SJSA1 (cell line): ENCODE measurements at regions not wholly inside any gene's neighbourhood (a gene's known extent, or its start where the extent isn't known, plus 50 kb on each side); places are given as distances from the start of the nearest gene placed in this dataset.

ENCODE experiments used
- DNase-seq, 2 experiments: peaks; one replicate each; pipeline ENCODE4 v3.0.0-alpha.2; 2015 to 2020; ENCODE audit warnings: low spot score in 2 of 2, low read depth in 1 of 2
- H3K27ac ChIP-seq: fragments of 250-450 bp; sonication (Bioruptor Pico); 2 replicates; pipeline ENCODE4 v1.5.1; 2020; ENCODE audit warnings: mild to moderate bottlenecking, moderate library complexity
- H3K27me3 ChIP-seq: fragments of 250-450 bp; sonication (Bioruptor Pico); replicated peaks from 2 replicates; pipeline ENCODE4 v1.5.1; 2020; ENCODE audit warnings: mild to moderate bottlenecking, moderate library complexity
- H3K36me3 ChIP-seq: fragments of 250-450 bp; sonication (Bioruptor Pico); 2 replicates; pipeline ENCODE4 v1.5.1; 2020; ENCODE audit warnings: mild to moderate bottlenecking
- H3K4me1 ChIP-seq: fragments of 250-450 bp; sonication (Bioruptor Pico); replicated peaks from 2 replicates; pipeline ENCODE4 v1.6.1; 2021; ENCODE audit warnings: mild to moderate bottlenecking
- H3K4me3 ChIP-seq: fragments of 250-450 bp; sonication (Bioruptor Pico); 2 replicates; pipeline ENCODE4 v1.5.1; 2020; ENCODE audit warnings: mild to moderate bottlenecking
- H3K9me3 ChIP-seq: fragments of 250-450 bp; sonication (Bioruptor Pico); replicated peaks from 2 replicates; pipeline ENCODE4 v1.5.1; 2020; ENCODE audit warnings: mild to moderate bottlenecking

DNA sequence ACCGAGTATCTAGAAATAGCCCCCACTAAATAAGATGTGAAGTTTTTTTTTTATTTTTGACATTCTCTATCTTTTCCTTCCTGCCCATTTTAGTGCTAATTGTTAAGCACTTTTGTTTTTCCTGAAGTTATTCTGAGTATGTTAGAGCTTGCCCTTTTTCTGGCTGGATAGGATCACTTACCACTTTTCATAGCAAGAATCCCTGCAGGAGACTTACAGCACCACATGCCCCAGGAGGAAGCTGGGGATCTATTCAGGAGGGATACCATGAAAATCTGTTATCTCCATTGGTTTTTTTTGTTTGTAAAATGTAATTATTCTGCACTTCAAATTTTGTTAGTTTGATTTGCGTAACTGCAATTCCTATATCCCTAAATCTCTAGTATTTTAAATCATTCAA lies 968.4 kb downstream of the ZPLD1 start:
- H3K36me3 ChIP-seq: no peaks in the 10 kb centered on the region
- no peak overlapping the region for H3K4me3 ChIP-seq
- no peaks in the 10 kb centered on the region; the same call in none of the 2 replicates for H3K27me3 ChIP-seq
- no peaks in the 10 kb centered on the region for H3K4me1 ChIP-seq
- no peak overlapping the region for H3K27ac ChIP-seq
- no peak for DNase-seq
- H3K9me3 ChIP-seq: no peaks in the 10 kb centered on the region

DNA sequence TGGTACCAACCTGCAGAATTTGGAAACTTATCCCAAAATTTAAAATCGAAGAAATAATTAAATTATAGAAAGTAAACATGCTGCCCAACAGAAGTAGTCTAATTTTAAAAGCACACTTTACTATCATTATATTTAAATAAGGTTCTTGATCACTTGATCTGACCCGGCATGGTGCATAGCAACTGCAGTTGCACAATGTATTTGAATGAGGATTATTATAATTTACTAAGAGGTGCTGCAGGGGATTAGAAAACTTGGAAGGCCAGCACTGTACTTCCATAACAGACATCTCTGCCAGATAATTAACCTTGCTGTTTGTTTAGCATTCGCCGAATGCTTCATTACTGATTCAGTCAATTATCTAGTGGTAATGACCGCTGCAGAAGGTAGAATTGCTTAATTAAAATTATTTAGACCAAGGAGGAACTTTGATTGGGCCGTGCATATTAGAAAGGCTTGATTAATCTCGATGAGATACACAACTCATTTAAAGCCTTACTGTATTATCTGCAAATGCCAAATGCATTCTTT lies 971.6 kb downstream of the ZPLD1 start:
- Histone ChIP-seq H3K9me3 (no peaks in the 10 kb centered on the region), H3K27me3 (no peaks in the 10 kb centered on the region; the same call in none of the 2 replicates), H3K27ac (no peak overlapping the region), H3K36me3 (no peaks in the 10 kb centered on the region), H3K4me3 (no peak overlapping the region), H3K4me1 (no peaks in the 10 kb centered on the region)
- DNase-seq: no peak

DNA sequence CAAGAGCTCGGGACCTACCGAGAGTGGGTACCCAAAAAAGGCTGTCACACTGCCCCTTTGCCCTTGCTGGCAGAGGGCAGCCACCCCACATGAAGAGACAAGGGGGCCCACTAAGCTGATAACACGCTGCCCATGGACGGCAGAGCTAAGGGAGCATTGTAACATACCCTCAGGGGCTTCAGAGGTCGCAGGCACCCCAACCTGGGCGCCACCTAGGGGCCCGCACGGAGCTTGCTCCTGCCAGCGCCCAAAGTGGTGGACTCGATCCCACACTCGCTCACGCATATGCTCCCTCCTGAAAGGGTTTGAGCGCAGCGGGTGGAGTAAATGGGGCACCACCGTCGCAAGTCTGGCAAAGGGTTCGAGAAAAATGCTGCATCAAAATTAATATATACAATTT lies 975.4 kb downstream of the ZPLD1 start:
- Histone ChIP-seq H3K9me3 (no peaks in the 10 kb centered on the region), H3K27me3 (no peaks in the 10 kb centered on the region; the same call in 1 of the 2 replicates), H3K4me3 (no peak overlapping the region), H3K27ac (no peak overlapping the region), H3K4me1 (no peaks in the 10 kb centered on the region), H3K36me3 (no peaks in the 10 kb centered on the region)
- no peak for DNase-seq

DNA sequence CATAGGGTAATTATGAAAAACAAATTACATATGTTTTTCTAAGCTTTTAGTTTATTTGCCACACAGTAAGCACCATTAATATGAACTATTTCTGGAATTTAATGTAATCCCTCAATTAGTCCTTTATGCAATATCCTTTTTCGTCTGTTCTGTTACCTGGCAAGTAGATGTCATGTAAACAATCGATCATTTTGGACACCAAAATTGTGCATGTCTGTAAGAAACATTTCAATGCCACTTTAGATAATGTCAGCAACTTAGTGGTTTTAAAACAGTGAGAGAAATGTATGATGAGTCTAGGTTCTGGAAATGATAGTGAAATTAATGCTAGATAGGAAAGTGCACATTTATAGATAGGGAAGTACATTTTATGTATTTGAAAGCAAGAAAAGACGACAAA lies 986.6 kb downstream of the ZPLD1 start:
- Histone ChIP-seq H3K36me3 (no peaks in the 10 kb centered on the region), H3K4me3 (no peak overlapping the region), H3K9me3 (no peaks in the 10 kb centered on the region)

DNA sequence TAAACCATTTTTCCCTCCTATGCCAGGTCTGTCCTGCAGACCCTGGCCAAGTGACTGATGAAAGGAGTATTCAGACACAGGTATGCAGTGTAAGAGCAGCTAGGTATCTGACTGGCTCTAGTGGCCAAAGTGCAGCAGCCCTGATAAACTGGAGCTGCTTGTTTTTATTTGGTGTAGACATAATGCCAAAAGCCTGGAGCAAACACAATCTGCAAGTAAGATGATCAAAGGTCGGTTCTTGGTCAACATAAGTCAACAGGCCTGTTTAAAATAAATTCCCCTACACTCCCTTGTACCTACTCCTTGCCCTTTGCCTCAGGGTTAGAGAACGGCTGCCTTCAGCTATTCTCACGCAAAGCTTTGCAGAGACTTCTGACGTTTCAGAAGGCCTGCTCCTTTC lies 1003.1 kb downstream of the ZPLD1 start:
- H3K4me3 ChIP-seq: no peak overlapping the region
- H3K27me3 ChIP-seq: no peaks in the 10 kb centered on the region
- DNase-seq: no peak
- no peak overlapping the region for H3K27ac ChIP-seq
- H3K4me1 ChIP-seq: no peaks in the 10 kb centered on the region
- H3K36me3 ChIP-seq: no peaks in the 10 kb centered on the region
- no peaks in the 10 kb centered on the region for H3K9me3 ChIP-seq

More for the DNA sequence above, 986.6 kb downstream of the ZPLD1 start:
- Histone ChIP-seq H3K27me3 (no peaks in the 10 kb centered on the region), H3K27ac (no peak overlapping the region), H3K4me1 (no peaks in the 10 kb centered on the region)
- no peak for DNase-seq

DNA sequence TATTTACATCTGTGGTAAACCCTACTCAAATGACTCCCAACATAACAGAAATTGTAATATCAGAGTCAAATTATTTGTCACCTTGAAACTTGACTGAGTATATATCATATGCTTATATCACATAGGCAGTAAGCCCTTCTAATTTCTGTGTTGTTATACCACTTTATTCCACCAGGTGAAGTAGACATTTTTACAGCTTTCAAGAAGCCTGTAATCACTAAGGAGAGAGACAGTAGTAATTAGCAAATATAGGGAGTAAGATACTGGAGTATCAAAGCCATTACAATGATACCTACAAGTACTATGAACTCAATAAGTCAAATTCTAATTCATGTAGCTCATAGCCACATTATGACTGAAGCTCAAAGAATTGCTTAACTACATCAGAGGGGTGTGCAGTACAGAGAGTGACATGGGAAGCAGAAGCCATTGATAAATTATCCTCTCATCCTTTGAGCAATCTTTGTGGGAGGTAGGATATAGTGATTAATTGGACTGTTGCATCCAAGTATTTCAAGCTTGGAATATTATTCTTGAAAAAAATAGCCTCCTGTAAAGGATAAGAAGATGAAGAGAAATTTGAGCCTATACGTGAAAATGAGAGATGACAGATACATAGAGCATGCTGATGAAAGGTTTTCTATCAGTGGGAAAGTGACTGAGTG lies 1005.9 kb downstream of the ZPLD1 start:
- Histone ChIP-seq H3K4me1 (no peaks in the 10 kb centered on the region), H3K9me3 (no peaks in the 10 kb centered on the region), H3K27ac (no peak overlapping the region), H3K4me3 (no peak overlapping the region), H3K27me3 (no peaks in the 10 kb centered on the region), H3K36me3 (no peaks in the 10 kb centered on the region)
- DNase-seq: no peak

DNA sequence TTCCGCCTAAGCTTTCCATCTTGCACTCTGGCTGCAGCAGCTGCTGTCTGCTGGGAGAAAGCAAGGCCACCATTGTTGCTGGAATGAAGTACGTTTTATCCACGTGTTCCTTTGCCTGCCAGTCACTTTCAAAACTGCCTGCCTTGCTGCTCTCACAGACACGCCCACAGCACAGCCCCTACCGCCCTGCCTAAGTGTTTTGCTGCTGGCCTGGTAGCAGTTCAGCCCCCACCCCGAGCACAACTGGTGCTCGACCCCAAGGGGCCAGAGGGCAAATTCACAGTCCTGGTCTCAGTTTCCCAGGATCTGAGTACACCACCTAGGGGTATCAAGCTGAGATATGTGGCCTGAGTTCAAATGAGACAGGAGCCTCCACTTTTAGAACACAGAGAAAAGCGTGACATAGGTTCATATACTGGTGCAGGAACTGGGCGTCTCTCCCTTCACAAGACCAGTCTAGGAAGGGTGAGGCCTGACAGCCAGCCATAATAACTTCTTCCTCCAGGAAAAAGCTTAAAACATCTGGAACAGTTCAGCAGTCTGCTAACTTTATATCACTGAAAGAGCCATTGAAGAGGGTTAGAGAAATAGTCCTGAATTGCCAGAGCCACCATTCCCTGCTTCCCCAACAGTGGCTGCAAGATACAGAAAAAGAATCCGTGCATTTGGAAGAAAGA lies 1012.3 kb downstream of the ZPLD1 start:
- Histone ChIP-seq H3K36me3 (no peaks in the 10 kb centered on the region), H3K9me3 (no peaks in the 10 kb centered on the region), H3K27ac (no peak overlapping the region), H3K4me1 (no peaks in the 10 kb centered on the region), H3K27me3 (no peaks in the 10 kb centered on the region), H3K4me3 (no peak overlapping the region)
- DNase-seq: no peak

DNA sequence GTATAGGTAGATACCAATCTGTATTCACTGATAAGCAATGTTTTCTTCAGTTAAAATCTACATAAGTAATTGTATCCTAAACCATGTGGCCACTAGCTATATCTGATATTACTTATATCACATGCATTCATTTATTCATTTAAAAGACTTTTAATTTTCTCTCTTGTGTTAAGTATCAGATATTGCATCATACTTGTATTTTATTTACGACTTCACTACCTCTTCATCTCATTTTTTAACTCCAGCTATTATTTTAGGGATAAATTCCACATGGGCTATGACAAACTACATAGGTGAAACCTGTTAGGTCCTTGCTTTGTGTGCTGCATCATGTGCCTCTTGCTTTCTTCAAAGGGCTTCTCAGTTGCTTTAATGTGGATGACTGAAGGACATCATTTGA lies 1018.3 kb downstream of the ZPLD1 start:
- H3K4me1 ChIP-seq: no peaks in the 10 kb centered on the region
- H3K27ac ChIP-seq: no peak overlapping the region
- DNase-seq: no peak
- H3K4me3 ChIP-seq: no peak overlapping the region
- H3K9me3 ChIP-seq: no peaks in the 10 kb centered on the region
- no peaks in the 10 kb centered on the region for H3K27me3 ChIP-seq
- no peaks in the 10 kb centered on the region for H3K36me3 ChIP-seq

DNA sequence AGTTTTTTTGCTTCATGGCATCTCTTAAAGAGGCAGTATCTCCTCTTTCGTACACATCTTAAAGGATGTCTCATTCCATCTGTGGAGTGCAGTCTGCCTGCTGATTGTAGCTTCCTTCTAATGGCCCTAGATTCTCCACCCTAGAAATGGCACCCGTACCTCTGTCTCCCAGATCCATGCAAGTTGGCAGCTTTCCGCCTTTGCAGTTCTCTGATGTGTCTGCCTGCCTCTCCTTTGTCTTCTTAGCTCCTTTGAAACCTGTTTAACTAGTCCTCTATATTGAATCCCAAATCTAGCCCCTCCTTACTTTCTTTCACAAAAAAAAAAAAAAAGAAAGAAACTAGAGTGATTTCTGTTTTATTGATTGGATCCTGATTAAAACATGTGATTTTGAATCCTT lies 1025.0 kb downstream of the ZPLD1 start:
- H3K27me3 ChIP-seq: no peaks in the 10 kb centered on the region
- H3K9me3 ChIP-seq: no peaks in the 10 kb centered on the region
- H3K4me1 ChIP-seq: no peaks in the 10 kb centered on the region
- no peak overlapping the region for H3K4me3 ChIP-seq
- no peak overlapping the region for H3K27ac ChIP-seq
- H3K36me3 ChIP-seq: no peaks in the 10 kb centered on the region
- no peak for DNase-seq

DNA sequence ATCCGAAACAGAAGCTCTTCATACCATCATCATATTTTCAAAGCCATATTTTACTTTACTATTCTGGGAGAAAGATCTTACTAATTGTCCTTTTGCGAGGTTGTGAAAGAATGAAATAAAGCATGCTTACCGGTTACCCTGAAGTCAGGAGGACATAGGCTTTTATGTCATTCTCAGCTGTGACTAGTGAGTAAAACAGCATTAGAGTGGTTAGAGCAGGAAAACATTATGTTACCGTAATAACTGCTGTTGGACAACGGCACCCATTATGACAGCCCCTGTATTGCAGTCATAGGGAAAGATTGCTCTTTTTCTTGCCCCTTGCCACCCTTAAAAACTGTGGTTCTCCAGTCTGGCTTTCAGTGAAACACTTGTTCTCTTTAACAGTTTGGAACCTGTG lies 1035.7 kb downstream of the ZPLD1 start:
- no peak for DNase-seq
- Histone ChIP-seq H3K4me3 (no peak overlapping the region), H3K4me1 (no peaks in the 10 kb centered on the region), H3K27ac (no peak overlapping the region), H3K9me3 (no peaks in the 10 kb centered on the region), H3K27me3 (no peaks in the 10 kb centered on the region), H3K36me3 (no peaks in the 10 kb centered on the region)

DNA sequence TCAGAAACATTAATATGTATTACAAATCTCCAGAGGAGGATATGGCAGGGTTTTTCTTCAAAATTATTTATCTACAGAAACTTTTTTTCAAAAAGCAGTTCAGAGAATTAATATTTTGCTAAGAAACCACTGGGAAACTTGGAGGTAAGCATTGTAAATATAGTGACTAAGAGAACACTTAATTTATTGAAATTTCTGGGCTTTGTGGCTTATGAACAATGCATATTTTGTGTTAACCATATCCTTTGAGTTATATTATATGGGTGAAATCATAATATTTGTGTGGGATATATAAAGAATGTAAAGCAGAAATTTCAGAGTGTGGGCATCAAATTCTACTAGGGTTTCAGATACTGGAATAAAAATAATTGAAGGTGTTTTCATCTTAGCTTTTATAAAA lies 1059.2 kb downstream of the ZPLD1 start:
- Histone ChIP-seq H3K36me3 (no peaks in the 10 kb centered on the region), H3K4me1 (no peaks in the 10 kb centered on the region), H3K27me3 (no peaks in the 10 kb centered on the region), H3K9me3 (no peaks in the 10 kb centered on the region), H3K4me3 (no peak overlapping the region), H3K27ac (no peak overlapping the region)
- no peak for DNase-seq

DNA sequence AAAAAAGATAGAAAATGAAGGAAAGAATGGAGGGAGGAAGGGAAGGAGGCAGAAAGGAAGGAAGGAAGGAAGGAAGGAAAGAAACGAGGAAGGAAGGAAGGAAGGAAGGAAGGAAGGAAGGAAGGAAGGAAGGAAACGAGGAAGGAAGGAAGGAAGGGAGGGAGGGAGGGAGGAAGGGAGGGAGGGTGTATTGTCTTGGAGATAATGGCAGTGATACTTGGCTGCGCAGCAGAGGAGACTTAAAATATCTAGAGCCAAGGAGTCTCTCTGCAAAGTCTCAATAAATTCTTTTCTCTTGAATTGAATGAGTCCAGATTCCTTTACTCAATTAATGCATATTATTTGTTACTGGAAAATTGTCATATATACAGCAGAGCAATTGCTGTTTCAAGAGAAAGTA lies 1059.7 kb downstream of the ZPLD1 start:
- no peaks in the 10 kb centered on the region for H3K9me3 ChIP-seq
- H3K27me3 ChIP-seq: no peaks in the 10 kb centered on the region
- no peak for DNase-seq
- no peak overlapping the region for H3K27ac ChIP-seq
- no peaks in the 10 kb centered on the region for H3K36me3 ChIP-seq
- no peak overlapping the region for H3K4me3 ChIP-seq
- H3K4me1 ChIP-seq: no peaks in the 10 kb centered on the region

DNA sequence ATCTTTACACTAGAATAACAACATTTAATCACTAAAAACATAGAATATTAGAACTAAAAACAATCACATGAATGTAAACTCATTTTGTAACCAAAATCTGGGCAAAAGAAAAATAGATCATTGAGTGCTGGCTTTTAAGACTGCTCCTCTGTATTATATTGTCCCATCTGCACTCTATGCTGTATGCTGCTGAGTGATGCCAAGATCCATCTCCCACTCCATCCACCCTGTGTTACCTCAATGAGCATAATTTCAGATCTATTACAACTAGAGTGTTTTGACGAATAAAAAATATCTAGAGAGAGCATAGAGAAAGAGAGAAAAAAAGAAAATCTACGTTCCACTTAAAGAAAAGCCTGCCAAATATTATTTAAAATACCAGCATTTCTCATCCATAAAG lies 1060.4 kb downstream of the ZPLD1 start:
- H3K27ac ChIP-seq: no peak overlapping the region
- no peaks in the 10 kb centered on the region for H3K27me3 ChIP-seq
- no peak overlapping the region for H3K4me3 ChIP-seq
- H3K9me3 ChIP-seq: no peaks in the 10 kb centered on the region
- H3K36me3 ChIP-seq: no peaks in the 10 kb centered on the region
- no peak for DNase-seq
- no peaks in the 10 kb centered on the region for H3K4me1 ChIP-seq

DNA sequence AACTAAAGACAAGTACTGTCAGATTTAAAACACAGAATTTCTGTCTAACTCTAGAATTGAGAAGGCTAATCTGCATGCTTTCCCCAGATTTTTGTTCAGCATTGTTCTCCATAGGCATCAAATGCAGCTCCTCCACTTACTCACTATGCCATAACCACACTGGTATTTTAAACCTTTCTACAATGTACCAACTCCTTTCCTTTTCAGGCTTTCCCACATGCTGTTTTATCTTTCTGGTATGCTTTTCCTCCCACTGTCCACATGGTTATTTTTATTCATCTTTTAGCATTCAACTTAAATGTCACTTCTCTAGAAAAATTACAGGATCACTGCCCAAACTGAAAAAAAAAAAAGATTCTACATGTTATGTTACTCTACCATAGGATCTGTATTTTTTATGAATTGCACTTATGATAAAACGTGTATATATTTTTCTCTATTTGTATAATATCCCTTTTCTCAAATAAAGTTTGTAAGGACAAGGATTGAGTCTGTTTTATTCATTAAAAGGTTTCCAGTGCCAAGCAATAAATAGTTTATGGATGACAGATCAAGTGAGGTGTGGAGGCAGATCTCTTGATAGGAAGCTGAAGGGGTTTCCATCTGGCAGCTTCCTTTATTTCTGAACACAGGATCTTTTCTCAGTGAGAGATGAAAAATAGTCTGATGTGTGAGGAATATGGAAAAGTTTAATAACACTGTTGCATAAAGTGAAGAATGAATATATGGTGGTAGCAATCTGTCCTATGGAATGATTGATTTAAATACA lies 1064.5 kb downstream of the ZPLD1 start:
- no peaks in the 10 kb centered on the region for H3K4me1 ChIP-seq
- H3K27ac ChIP-seq: no peak overlapping the region
- DNase-seq: no peak
- H3K4me3 ChIP-seq: no peak overlapping the region
- no peaks in the 10 kb centered on the region for H3K36me3 ChIP-seq
- H3K27me3 ChIP-seq: no peaks in the 10 kb centered on the region
- H3K9me3 ChIP-seq: no peaks in the 10 kb centered on the region
